Transverse colon (tissue), 4 donors: ENCODE measurements at regions not wholly inside any gene's neighbourhood (a gene's known extent, or its start where the extent isn't known, plus 50 kb on each side); places are given as distances from the start of the nearest gene placed in this dataset.

Source experiments
- CTCF ChIP-seq, 5 experiments: fragments of 200-600 bp in 3 of 5; fragments of 450-650 bp in 2 of 5; sonication (generic) in 3 of 5; IDR thresholded peaks; 1 replicate in 2 of 5; 2 replicates in 3 of 5; pipeline ENCODE4 v1.5.1; 2016 to 2017; ENCODE audit warnings: antibody characterized with exemption in 5 of 5, inconsistent platforms in 3 of 5, mild to moderate bottlenecking in 2 of 5, moderate library complexity in 1 of 5
- POLR2AphosphoS5 ChIP-seq, 3 donors: sonication (generic); formaldehyde crosslinking; IDR thresholded peaks; one replicate each; pipeline ENCODE4 v1.6.1; 2016; ENCODE audit warnings: antibody characterized with exemption in 3 of 3

DNA sequence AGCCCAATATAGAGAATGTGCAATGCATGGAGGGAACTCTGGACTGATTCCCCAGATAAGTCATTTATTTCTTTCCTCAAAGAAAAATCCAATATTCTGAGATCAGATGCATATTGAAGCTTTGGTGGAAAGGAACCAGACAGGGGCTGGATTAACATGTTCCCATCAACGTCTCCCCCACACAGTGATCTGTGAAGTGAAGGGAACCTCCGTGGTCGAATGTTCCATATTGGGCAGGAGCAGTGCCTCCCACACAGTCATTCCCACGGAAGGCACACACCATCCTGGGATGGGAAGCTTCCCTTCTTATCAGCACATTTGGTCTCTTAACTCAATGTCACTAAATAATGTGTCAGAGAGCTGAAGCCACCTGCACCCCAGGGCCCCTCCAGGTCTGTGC is 247.1 kb downstream of the BCL11B start:
- no peak for TF ChIP-seq CTCF (IDR thresholded peaks at IDR 0.05)
- no peak for TF ChIP-seq POLR2AphosphoS5 (IDR thresholded peaks at IDR 0.05)
